Loucy (cell line): ENCODE measurements at regions not wholly inside any gene's neighbourhood (a gene's known extent, or its start where the extent isn't known, plus 50 kb on each side); places are given as distances from the start of the nearest gene placed in this dataset.
"Not testable (repeated sequence)": the region's sequence is repeated elsewhere in the genome, so short reads cannot be mapped to it uniquely, and the experiment has no call there.

Experiments used
- H2AFZ ChIP-seq: fragments of 200-600 bp; sonication (generic); 2 replicates; pipeline ENCODE4 v1.6.0; 2016; ENCODE audit warnings: antibody characterized with exemption, mild to moderate bottlenecking, low read length, moderate library complexity
- H3F3A ChIP-seq: fragments of 200-600 bp; 2 replicates; pipeline ENCODE4 v1.6.0; 2016; ENCODE audit warnings: antibody characterized with exemption, low read depth, mild to moderate bottlenecking
- H3K27me3 ChIP-seq: fragments of 200-600 bp; sonication (generic); 2 replicates; pipeline ENCODE4 v1.6.1; 2014; ENCODE audit warnings: low read length, mild to moderate bottlenecking; ENCODE audit not compliant: insufficient read depth, poor library complexity, severe bottlenecking
- H3K36me3 ChIP-seq: fragments of 200-600 bp; sonication (generic); 2 replicates; pipeline ENCODE4 v1.6.1; 2016; ENCODE audit warnings: low read length; ENCODE audit not compliant: insufficient read depth
- H3K4me1 ChIP-seq: fragments of 200-600 bp; sonication (generic); 2 replicates; pipeline ENCODE4 v1.5.1; 2014; ENCODE audit warnings: low read length, mild to moderate bottlenecking; ENCODE audit not compliant: insufficient read depth, poor library complexity, severe bottlenecking
- H3K4me2 ChIP-seq: fragments of 200-600 bp; sonication (generic); 2 replicates; pipeline ENCODE4 v1.6.0; 2014; ENCODE audit warnings: antibody characterized with exemption, low read length, low read depth, mild to moderate bottlenecking; ENCODE audit not compliant: poor library complexity, severe bottlenecking
- H3K4me3 ChIP-seq: fragments of 200-600 bp; sonication (generic); 2 replicates; pipeline ENCODE4 v1.5.1; 2014; ENCODE audit warnings: low read length, mild to moderate bottlenecking, mixed read lengths; ENCODE audit not compliant: poor library complexity, severe bottlenecking
- H3K79me2 ChIP-seq: fragments of 200-600 bp; sonication (generic); 2 replicates; pipeline ENCODE4 v1.6.1; 2014; ENCODE audit warnings: low read length; ENCODE audit not compliant: insufficient read depth
- H3K9ac ChIP-seq: fragments of 200-600 bp; sonication (generic); 2 replicates; pipeline ENCODE4 v1.6.0; 2014; ENCODE audit warnings: mild to moderate bottlenecking, low read depth, low read length, moderate library complexity; ENCODE audit not compliant: poor library complexity, severe bottlenecking
- H3K9me2 ChIP-seq: fragments of 200-600 bp; sonication (generic); replicated peaks from 2 replicates; pipeline ENCODE4 v1.6.1; 2016; ENCODE audit warnings: low read depth, low read length, mixed read lengths
- H3K9me3 ChIP-seq: fragments of 200-600 bp; sonication (generic); 2 replicates; pipeline ENCODE4 v1.6.1; 2014; ENCODE audit warnings: mild to moderate bottlenecking, antibody characterized with exemption, low read length, low read depth; ENCODE audit not compliant: insufficient read depth
- H4K20me1 ChIP-seq: fragments of 200-600 bp; sonication (generic); 2 replicates; pipeline ENCODE4 v1.6.0; 2014; ENCODE audit warnings: antibody characterized with exemption, low read length, mild to moderate bottlenecking; ENCODE audit not compliant: insufficient read depth, poor library complexity, severe bottlenecking
- EZH2phosphoT487 ChIP-seq: fragments of 200-600 bp; IDR thresholded peaks from 2 replicates; pipeline ENCODE4 v1.6.1; 2018; ENCODE audit warnings: antibody characterized with exemption, mild to moderate bottlenecking, moderate library complexity, borderline replicate concordance
- TF ChIP-seq, protein P1 (sequence below): fragments of 200-600 bp; sonication (generic); conservative IDR thresholded peaks from 2 replicates; pipeline ENCODE4 v1.5.1; 2014; ENCODE audit warnings: mild to moderate bottlenecking, antibody characterized with exemption, low read length

DNA sequence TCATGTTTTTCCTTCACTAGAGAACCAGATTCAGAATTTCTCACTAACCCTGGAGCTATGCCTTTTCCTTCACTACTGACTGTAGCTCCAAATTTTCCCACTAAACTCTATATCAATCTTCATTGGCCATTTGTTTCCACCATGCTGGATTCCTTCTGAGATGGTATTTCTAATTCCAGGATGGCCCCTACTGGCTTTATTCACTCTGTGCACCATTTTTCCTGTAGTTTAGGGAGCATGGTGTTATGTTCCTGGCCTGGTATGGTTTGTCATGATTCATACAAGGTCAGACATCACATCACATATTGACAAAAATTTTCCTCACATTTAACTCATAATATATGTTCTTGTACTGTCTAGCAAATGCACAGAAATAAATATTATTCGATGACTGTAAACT is 229.2 kb upstream of the TFPI start:
- TF ChIP-seq EZH2phosphoT487: no peak
- TF ChIP-seq, protein P1, sequence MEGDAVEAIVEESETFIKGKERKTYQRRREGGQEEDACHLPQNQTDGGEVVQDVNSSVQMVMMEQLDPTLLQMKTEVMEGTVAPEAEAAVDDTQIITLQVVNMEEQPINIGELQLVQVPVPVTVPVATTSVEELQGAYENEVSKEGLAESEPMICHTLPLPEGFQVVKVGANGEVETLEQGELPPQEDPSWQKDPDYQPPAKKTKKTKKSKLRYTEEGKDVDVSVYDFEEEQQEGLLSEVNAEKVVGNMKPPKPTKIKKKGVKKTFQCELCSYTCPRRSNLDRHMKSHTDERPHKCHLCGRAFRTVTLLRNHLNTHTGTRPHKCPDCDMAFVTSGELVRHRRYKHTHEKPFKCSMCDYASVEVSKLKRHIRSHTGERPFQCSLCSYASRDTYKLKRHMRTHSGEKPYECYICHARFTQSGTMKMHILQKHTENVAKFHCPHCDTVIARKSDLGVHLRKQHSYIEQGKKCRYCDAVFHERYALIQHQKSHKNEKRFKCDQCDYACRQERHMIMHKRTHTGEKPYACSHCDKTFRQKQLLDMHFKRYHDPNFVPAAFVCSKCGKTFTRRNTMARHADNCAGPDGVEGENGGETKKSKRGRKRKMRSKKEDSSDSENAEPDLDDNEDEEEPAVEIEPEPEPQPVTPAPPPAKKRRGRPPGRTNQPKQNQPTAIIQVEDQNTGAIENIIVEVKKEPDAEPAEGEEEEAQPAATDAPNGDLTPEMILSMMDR: peak; percentile 27; the same call in 1 of the 2 replicates
- no peak overlapping the region for H3K4me3 ChIP-seq
- no peaks in the 10 kb centered on the region for H3K27me3 ChIP-seq
- H3K9me3 ChIP-seq: no peaks in the 10 kb centered on the region
- H3K4me2 ChIP-seq: no peak overlapping the region
- no peaks in the 10 kb centered on the region for H3F3A ChIP-seq
- H2AFZ ChIP-seq: no peak overlapping the region
- no peaks in the 10 kb centered on the region for H3K4me1 ChIP-seq
- no peaks in the 10 kb centered on the region for H3K79me2 ChIP-seq
- H3K9me2 ChIP-seq: no peaks in the 10 kb centered on the region
- H3K9ac ChIP-seq: no peak overlapping the region
- no peaks in the 10 kb centered on the region for H4K20me1 ChIP-seq
- no peaks in the 10 kb centered on the region for H3K36me3 ChIP-seq

- H3F3A ChIP-seq, H3K9me3 ChIP-seq, H3K9me2 ChIP-seq, H3K4me3 ChIP-seq, H3K79me2 ChIP-seq, H3K27me3 ChIP-seq, H2AFZ ChIP-seq, H3K36me3 ChIP-seq, H3K9ac ChIP-seq, H4K20me1 ChIP-seq, H3K4me2 ChIP-seq, H3K4me1 ChIP-seq: not testable (repeated sequence)
Measured at GRCh38 chr2:187784138-187784537, 229.9 kb upstream of the TFPI start.

- no peaks in the 10 kb centered on the region for H3K9me2 ChIP-seq
- no peaks in the 10 kb centered on the region for H3F3A ChIP-seq
- no peaks in the 10 kb centered on the region for H3K79me2 ChIP-seq
- H3K4me3 ChIP-seq: no peak overlapping the region
- no peak overlapping the region for H3K4me2 ChIP-seq
- no peaks in the 10 kb centered on the region for H3K36me3 ChIP-seq
- no peak overlapping the region for H3K9ac ChIP-seq
- H4K20me1 ChIP-seq: no peaks in the 10 kb centered on the region
- no peak for TF ChIP-seq EZH2phosphoT487
- TF ChIP-seq, protein P1: no peak
- no peaks in the 10 kb centered on the region for H3K9me3 ChIP-seq
- H3K27me3 ChIP-seq: no peaks in the 10 kb centered on the region
- no peak overlapping the region for H2AFZ ChIP-seq
- no peaks in the 10 kb centered on the region for H3K4me1 ChIP-seq
Measured at GRCh38 chr2:187799601-187800000, 245.4 kb upstream of the TFPI start.

- H4K20me1 ChIP-seq: no peaks in the 10 kb centered on the region
- H3K36me3 ChIP-seq: no peaks in the 10 kb centered on the region
- no peaks in the 10 kb centered on the region for H3K27me3 ChIP-seq
- no peak overlapping the region for H2AFZ ChIP-seq
- no peak overlapping the region for H3K4me3 ChIP-seq
- H3K9me3 ChIP-seq: 0 out of 2 replicates have a peak, but pooled peaks cover 2% of the 10 kb centered on the region
- no peak overlapping the region for H3K9ac ChIP-seq
- no peaks in the 10 kb centered on the region for H3K4me1 ChIP-seq
- H3K9me2 ChIP-seq: no peaks in the 10 kb centered on the region
- H3K79me2 ChIP-seq: no peaks in the 10 kb centered on the region
- no peak overlapping the region for H3K4me2 ChIP-seq
- H3F3A ChIP-seq: no peaks in the 10 kb centered on the region
- TF ChIP-seq, protein P1: no peak
- no peak for TF ChIP-seq EZH2phosphoT487
Measured at GRCh38 chr2:187803816-187804215, 249.6 kb upstream of the TFPI start.
